Left ventricle myocardium inferior (tissue), 1 donor: ENCODE measurements at regions not wholly inside any gene's neighbourhood (a gene's known extent, or its start where the extent isn't known, plus 50 kb on each side); places are given as distances from the start of the nearest gene placed in this dataset.
"Not testable (repeated sequence)": the region's sequence is repeated elsewhere in the genome, so short reads cannot be mapped to it uniquely, and the experiment has no call there.

Experiments
- DNase-seq: peaks from one replicate; pipeline ENCODE4 v3.0.0-alpha.2; 2020
- H3K27ac ChIP-seq: fragments of 200-600 bp; replicated peaks from 2 replicates; pipeline ENCODE4 v1.8.0; 2021
- H3K27me3 ChIP-seq: fragments of 200-600 bp; 2 replicates; pipeline ENCODE4 v1.8.0; 2021; ENCODE audit warnings: low read depth
- H3K36me3 ChIP-seq: fragments of 200-600 bp; 2 replicates; pipeline ENCODE4 v1.8.0; 2021
- H3K4me1 ChIP-seq: fragments of 200-600 bp; 2 replicates; pipeline ENCODE4 v1.8.0; 2021
- H3K4me3 ChIP-seq: fragments of 200-600 bp; 2 replicates; pipeline ENCODE4 v1.8.0; 2021; ENCODE audit warnings: mild to moderate bottlenecking, moderate library complexity
- H3K9me3 ChIP-seq: fragments of 200-600 bp; replicated peaks from 2 replicates; pipeline ENCODE4 v1.8.0; 2021
- CTCF ChIP-seq: fragments of 200-600 bp; IDR thresholded peaks from 2 replicates; pipeline ENCODE4 v1.8.0; 2021; ENCODE audit warnings: antibody characterized with exemption, mild to moderate bottlenecking, borderline replicate concordance
- intact Hi-C: fragments of 100-400 bp; cut with micrococcal nuclease; formaldehyde crosslinking; loops from one replicate; pipeline ENCODE4 v1.11.0; 2022
- donor health status: DM: no; HTN: yes; CAD: no; lungs with severe emphysema.

- no peak overlapping the region for H3K4me3 ChIP-seq
- intact Hi-C loops, result no loop called here
- TF ChIP-seq CTCF, result no peak
- no peaks in the 10 kb centered on the region for H3K27me3 ChIP-seq
- H3K36me3 ChIP-seq, result no peaks in the 10 kb centered on the region
- peaks cover 17% of the 10 kb centered on the region for H3K4me1 ChIP-seq
- no peaks in the 10 kb centered on the region for H3K9me3 ChIP-seq
- DNase-seq, result no peak
- H3K27ac ChIP-seq, result no peak overlapping the region
These were observed 232.4 kb upstream of the FZD8 start for GRCh38 chr10:35874311-35875015.

GRCh38 chr10:35872671-35873070, 230.6 kb upstream of the FZD8 start:
- no peaks in the 10 kb centered on the region for H3K36me3 ChIP-seq

GRCh38 chr10:35870665-35871310, 228.7 kb upstream of the FZD8 start:
- no peaks in the 10 kb centered on the region for H3K27me3 ChIP-seq
- H3K9me3 ChIP-seq, result peaks cover 7% of the 10 kb centered on the region
- intact Hi-C loops, result no loop called here
- no peak overlapping the region for H3K4me3 ChIP-seq
- H3K27ac ChIP-seq, result no peak overlapping the region
- TF ChIP-seq CTCF, result no peak
- no peaks in the 10 kb centered on the region for H3K36me3 ChIP-seq
- peaks cover 12% of the 10 kb centered on the region for H3K4me1 ChIP-seq
- DNase-seq, result no peak

More at GRCh38 chr10:35872671-35873070, 230.6 kb upstream of the FZD8 start:
- peaks cover 17% of the 10 kb centered on the region for H3K4me1 ChIP-seq
- H3K4me3 ChIP-seq, result no peak overlapping the region
- intact Hi-C loops, result no loop called here
- TF ChIP-seq CTCF, result no peak
- H3K9me3 ChIP-seq, result no peaks in the 10 kb centered on the region
- no peaks in the 10 kb centered on the region for H3K27me3 ChIP-seq
- DNase-seq, result no peak
- H3K27ac ChIP-seq, result no peak overlapping the region

DNA sequence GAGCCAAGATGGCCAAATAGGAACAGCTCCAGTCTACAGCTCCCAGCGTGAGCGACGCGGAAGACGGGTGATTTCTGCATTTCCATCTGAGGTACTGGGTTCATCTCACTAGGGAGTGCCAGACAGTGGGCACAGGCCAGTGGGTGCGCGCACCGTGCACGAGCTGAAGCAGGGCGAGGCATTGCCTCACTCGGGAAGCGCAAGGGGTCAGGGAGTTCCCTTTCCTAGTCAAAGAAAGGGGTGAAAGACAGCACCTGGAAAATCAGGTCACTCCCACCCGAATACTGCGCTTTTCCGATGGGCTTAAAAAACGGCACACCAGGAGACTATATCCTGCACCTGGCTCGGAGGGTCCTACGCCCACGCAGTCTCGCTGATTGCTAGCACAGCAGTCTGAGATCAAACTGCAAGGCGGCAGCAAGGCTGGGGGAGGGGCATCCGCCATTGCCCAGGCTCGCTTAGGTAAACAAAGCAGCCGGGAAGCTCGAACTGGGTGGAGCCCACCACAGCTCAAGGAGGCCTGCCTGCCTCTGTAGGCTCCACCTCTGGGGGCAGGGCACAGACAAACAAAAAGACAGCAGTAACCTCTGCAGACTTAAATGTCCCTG, 216.7 kb upstream of the FZD8 start:
- H3K4me1 ChIP-seq, DNase-seq, intact Hi-C loops, H3K27ac ChIP-seq, H3K27me3 ChIP-seq, H3K36me3 ChIP-seq, H3K4me3 ChIP-seq: not testable (repeated sequence)
- H3K9me3 ChIP-seq, result peaks cover 16% of the 10 kb centered on the region

DNA sequence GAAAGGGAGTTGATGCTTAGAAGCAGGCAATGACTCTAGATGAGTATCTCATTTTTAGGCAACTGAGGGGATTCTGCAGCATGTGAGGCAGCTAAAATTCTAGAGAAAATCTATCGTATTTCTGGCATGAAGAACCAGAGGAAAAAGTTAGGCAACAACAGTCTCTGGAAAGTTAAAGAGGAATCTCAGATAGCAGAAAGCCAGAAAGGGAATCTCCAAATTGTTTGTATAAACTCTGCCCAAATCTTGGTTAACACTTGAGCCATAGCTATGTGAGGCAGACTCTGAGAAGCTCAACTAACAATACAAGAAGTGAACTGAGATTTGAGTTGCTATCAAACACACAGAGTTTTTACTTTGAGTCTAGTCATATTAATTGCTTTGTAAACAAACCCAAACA, 215.8 kb upstream of the FZD8 start:
- Histone ChIP-seq H3K4me3 (no peak overlapping the region), H3K4me1 (peaks cover 3% of the 10 kb centered on the region), H3K27me3 (no peaks in the 10 kb centered on the region), H3K27ac (no peak overlapping the region), H3K9me3 (peaks cover 16% of the 10 kb centered on the region), H3K36me3 (no peaks in the 10 kb centered on the region)
- intact Hi-C loops, result no loop called here
- TF ChIP-seq CTCF, result no peak
- DNase-seq, result no peak
